ENCODE measurements at regions not wholly inside any gene's neighbourhood (a gene's known extent, or its start where the extent isn't known, plus 50 kb on each side); places are given as distances from the start of the nearest gene placed in this dataset.

DNA sequence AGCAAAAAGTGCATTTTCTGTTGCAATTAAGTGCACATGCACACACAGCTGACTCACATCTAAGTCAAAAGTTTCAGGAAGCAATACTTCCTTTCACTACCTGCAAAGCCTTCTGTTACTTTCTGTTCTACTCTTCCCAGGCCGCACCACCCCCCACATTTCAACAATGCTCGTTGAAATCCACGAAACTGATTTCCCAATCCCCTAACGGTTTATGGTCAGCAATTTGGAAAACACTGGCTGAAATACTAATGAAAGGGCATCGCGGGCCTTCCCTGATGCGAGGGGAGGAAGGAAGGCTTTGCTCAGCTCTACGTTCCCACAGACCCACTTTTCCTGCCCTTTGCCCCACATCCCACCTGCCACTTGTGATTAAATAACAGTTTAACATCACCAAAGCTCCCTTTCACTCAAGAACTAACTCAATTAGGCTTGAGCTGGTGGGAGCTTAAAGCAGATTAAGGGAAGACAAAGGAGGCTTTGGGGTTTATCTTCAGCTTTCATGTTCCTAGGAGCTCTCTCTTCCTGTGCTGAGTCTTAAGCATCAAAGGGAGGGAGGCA lies 243.2 kb upstream of the RAB4A start:
- Histone ChIP-seq H2AFZ (ENCODE audit: low read depth, low read length) (no peak overlapping the region), H3K27me3 (ENCODE audit: insufficient read depth, low read depth, low read length) (no peaks in the 10 kb centered on the region), H3F3A (ENCODE audit: insufficient read depth, low read length, poor library complexity, severe bottlenecking) (no peaks in the 10 kb centered on the region), H3K4me3 (ENCODE audit: low read length) (no peak overlapping the region), H3K9me3 (ENCODE audit: low read length) (no peaks in the 10 kb centered on the region), H3K9ac (ENCODE audit: low read length) (no peak overlapping the region), H3K4me2 (ENCODE audit: low read length) (no peak overlapping the region), H3K9me2 (ENCODE audit: insufficient read depth, low read length) (no peaks in the 10 kb centered on the region), H3K27ac (ENCODE audit: low read length) (no peak overlapping the region), H4K20me1 (ENCODE audit: insufficient read depth) (no peaks in the 10 kb centered on the region), H3K36me3 (ENCODE audit: insufficient read depth, low read length) (no peaks in the 10 kb centered on the region), H3K79me2 (replicated peaks; ENCODE audit: insufficient read depth, low read length) (no peaks in the 10 kb centered on the region)
- TF ChIP-seq EZH2 (IDR thresholded peaks at IDR 0.05; ENCODE audit: borderline replicate concordance, insufficient read depth, low read length, poor library complexity, severe bottlenecking) = no peak
- no peak for TF ChIP-seq SMC3 (conservative IDR thresholded peaks at IDR 0.05; ENCODE audit: poor library complexity)
- no peak for TF ChIP-seq POLR2AphosphoS5 (IDR thresholded peaks at IDR 0.05)
- no peak for TF ChIP-seq TAF1 (IDR thresholded peaks at IDR 0.05; ENCODE audit: low read depth)
- TF ChIP-seq, protein P1, sequence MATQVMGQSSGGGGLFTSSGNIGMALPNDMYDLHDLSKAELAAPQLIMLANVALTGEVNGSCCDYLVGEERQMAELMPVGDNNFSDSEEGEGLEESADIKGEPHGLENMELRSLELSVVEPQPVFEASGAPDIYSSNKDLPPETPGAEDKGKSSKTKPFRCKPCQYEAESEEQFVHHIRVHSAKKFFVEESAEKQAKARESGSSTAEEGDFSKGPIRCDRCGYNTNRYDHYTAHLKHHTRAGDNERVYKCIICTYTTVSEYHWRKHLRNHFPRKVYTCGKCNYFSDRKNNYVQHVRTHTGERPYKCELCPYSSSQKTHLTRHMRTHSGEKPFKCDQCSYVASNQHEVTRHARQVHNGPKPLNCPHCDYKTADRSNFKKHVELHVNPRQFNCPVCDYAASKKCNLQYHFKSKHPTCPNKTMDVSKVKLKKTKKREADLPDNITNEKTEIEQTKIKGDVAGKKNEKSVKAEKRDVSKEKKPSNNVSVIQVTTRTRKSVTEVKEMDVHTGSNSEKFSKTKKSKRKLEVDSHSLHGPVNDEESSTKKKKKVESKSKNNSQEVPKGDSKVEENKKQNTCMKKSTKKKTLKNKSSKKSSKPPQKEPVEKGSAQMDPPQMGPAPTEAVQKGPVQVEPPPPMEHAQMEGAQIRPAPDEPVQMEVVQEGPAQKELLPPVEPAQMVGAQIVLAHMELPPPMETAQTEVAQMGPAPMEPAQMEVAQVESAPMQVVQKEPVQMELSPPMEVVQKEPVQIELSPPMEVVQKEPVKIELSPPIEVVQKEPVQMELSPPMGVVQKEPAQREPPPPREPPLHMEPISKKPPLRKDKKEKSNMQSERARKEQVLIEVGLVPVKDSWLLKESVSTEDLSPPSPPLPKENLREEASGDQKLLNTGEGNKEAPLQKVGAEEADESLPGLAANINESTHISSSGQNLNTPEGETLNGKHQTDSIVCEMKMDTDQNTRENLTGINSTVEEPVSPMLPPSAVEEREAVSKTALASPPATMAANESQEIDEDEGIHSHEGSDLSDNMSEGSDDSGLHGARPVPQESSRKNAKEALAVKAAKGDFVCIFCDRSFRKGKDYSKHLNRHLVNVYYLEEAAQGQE (IDR thresholded peaks at IDR 0.05; ENCODE audit: borderline replicate concordance) = no peak
- TF ChIP-seq, protein P2, sequence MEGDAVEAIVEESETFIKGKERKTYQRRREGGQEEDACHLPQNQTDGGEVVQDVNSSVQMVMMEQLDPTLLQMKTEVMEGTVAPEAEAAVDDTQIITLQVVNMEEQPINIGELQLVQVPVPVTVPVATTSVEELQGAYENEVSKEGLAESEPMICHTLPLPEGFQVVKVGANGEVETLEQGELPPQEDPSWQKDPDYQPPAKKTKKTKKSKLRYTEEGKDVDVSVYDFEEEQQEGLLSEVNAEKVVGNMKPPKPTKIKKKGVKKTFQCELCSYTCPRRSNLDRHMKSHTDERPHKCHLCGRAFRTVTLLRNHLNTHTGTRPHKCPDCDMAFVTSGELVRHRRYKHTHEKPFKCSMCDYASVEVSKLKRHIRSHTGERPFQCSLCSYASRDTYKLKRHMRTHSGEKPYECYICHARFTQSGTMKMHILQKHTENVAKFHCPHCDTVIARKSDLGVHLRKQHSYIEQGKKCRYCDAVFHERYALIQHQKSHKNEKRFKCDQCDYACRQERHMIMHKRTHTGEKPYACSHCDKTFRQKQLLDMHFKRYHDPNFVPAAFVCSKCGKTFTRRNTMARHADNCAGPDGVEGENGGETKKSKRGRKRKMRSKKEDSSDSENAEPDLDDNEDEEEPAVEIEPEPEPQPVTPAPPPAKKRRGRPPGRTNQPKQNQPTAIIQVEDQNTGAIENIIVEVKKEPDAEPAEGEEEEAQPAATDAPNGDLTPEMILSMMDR (IDR thresholded peaks at IDR 0.05; ENCODE audit: poor library complexity, severe bottlenecking) = no peak
- TF ChIP-seq RAD21 (conservative IDR thresholded peaks at IDR 0.05) = no peak
- TF ChIP-seq EP300 (conservative IDR thresholded peaks at IDR 0.05; ENCODE audit: poor library complexity, severe bottlenecking) = no peak
- no peak for TF ChIP-seq MXI1 (conservative IDR thresholded peaks at IDR 0.05; ENCODE audit: poor library complexity, severe bottlenecking)

DNA sequence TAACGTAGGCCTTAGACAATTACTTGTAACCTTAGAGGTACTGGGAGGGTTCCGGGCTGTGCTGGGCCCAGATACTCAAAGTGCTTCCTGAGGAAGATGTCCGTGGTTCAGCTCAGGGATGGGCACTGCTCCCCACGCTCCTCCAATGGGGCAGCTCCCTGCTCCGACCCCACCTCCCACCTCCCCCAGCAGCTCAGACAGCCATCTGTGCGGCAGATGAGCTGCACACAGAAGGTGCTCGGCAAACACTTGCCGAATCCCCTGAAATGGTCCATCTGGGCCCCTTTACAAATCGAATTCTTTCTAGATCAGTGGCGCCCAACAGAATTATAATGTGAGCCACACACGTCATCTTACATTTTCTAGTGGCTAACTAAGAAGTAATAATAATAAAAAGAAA lies 242.4 kb upstream of the RAB4A start:
- TF ChIP-seq TAF1 (IDR thresholded peaks at IDR 0.05; ENCODE audit: low read depth) (no peak), EZH2 (IDR thresholded peaks at IDR 0.05; ENCODE audit: borderline replicate concordance, insufficient read depth, low read length, poor library complexity, severe bottlenecking) (no peak), EP300 (conservative IDR thresholded peaks at IDR 0.05; ENCODE audit: poor library complexity, severe bottlenecking) (no peak), SMC3 (conservative IDR thresholded peaks at IDR 0.05; ENCODE audit: poor library complexity) (no peak), MXI1 (conservative IDR thresholded peaks at IDR 0.05; ENCODE audit: poor library complexity, severe bottlenecking) (no peak), POLR2AphosphoS5 (IDR thresholded peaks at IDR 0.05) (no peak)
- Histone ChIP-seq H3K9me2 (ENCODE audit: insufficient read depth, low read length) (no peaks in the 10 kb centered on the region), H3K4me3 (ENCODE audit: low read length) (no peak overlapping the region), H3F3A (ENCODE audit: insufficient read depth, low read length, poor library complexity, severe bottlenecking) (no peaks in the 10 kb centered on the region), H3K27me3 (ENCODE audit: insufficient read depth, low read depth, low read length) (no peaks in the 10 kb centered on the region), H3K79me2 (replicated peaks; ENCODE audit: insufficient read depth, low read length) (no peaks in the 10 kb centered on the region), H3K9me3 (ENCODE audit: low read length) (no peaks in the 10 kb centered on the region), H3K9ac (ENCODE audit: low read length) (no peak overlapping the region), H3K36me3 (ENCODE audit: insufficient read depth, low read length) (no peaks in the 10 kb centered on the region), H2AFZ (ENCODE audit: low read depth, low read length) (no peak overlapping the region), H3K4me2 (ENCODE audit: low read length) (no peak overlapping the region), H4K20me1 (ENCODE audit: insufficient read depth) (no peaks in the 10 kb centered on the region), H3K27ac (ENCODE audit: low read length) (no peak overlapping the region)
